ENCODE measurements at regions not wholly inside any gene's neighbourhood (a gene's known extent, or its start where the extent isn't known, plus 50 kb on each side); places are given as distances from the start of the nearest gene placed in this dataset.
"Not testable (repeated sequence)": the region's sequence is repeated elsewhere in the genome, so short reads cannot be mapped to it uniquely, and the experiment has no call there.

GRCh38 chr14:23694949-23695663, 58.9 kb downstream of the DHRS2 start:
- no peak for DNase-seq (ENCODE audit: low spot score)

- DNase-seq (ENCODE audit: low spot score), result no peak
Observed at GRCh38 chr14:23695664-23695999, 59.5 kb downstream of the DHRS2 start.

DNA sequence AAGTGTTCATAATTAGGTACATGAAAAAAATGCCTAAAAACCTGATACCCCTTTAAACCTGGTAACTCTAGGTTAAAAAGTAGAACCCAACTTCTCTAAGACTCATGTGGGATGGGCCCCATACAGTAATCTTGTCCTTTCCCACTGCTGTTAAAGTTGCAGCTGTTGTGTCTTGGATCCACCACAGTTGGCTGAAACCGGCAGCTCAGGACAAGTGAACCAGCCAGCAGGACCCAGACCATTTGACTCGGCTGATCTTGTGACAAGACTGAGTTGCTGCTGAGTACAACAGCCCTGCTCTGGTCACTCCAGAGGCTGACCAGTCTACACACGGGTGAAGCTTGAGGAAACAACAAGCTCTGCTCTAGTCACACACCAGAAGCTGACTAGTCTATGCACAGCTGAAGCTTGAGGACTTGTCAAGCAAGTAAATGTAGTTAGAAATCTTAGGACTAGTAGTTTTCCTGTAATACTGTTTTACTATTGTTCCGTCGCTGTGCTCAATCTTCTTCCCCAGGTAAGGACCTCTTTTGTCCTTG, 60.6 kb downstream of the DHRS2 start:
- DNase-seq (ENCODE audit: low spot score), result no peak

DNA sequence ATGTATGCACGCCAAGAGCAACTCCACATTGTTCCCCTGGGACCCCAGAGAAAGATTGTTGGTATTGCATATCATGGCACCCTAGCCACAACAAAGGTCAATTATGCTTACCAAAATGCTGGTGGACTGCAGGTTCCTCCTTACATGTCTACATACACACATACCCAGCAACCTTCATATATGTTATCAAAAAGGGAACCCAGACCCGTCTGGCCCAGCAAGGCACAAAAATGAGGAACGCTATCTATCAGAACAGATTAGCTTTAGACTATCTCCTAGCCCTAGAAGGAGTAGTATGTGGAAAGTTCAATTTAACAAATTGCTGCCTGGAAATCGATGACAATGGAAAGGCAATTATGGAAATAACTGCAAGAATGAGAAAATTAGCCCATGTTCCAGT, 61.5 kb downstream of the DHRS2 start:
- no peak for DNase-seq (ENCODE audit: low spot score)

DNA sequence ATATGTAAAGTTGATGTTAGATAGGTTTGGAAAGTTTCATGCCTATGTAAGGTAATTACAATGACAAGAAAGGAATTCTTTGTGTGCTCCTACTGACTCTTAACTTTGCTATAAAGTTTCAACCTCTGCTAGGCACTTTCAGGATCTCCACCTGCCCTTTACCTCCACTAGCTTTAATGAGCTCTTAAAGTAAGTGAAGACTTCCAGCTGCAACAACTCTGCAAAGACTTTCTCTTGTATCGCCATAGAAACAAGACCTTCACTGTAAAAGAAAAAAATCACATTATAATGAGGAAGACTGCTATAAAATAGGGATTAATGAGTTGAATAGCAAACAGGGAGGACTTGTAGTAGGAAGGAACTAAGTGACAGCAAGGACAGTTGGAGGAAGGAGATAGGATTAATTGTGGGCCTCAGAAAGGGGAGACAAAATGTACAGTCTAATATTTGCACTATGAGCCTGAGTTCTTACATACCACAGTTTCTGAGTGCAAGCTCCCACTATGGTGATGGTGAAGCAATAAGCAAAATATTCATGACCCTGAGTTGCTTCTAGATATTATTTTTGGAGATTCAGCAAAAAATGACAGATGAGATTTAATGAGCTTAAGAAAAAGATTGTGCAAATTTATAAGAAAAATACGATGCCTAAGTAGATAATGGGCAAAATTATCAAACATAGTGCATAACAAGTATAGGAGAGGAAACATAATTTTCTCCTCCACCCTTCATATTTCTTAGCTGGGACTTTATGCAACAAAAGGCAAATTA, 66.7 kb downstream of the DHRS2 start:
- DNase-seq (ENCODE audit: low spot score), result no peak

DNA sequence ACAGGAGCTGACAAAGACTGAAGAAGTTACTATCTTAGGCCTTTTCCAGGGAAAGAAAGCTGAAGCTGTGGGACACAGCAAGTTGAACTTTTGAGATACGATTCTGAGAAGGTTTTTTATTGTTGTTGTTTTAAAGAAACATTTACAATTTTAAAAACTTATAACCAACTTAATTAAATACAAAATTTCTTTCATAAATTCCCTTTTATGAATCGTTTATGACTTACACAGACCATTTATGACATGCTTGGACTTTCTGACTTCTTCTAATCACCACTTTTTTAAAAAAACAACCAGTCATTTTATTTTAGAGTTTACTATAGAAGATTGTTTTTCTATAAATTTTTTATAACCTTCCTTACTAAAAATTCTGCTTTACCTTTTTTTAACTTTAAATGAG, 68.7 kb downstream of the DHRS2 start:
- no peak for DNase-seq (ENCODE audit: low spot score)

DNA sequence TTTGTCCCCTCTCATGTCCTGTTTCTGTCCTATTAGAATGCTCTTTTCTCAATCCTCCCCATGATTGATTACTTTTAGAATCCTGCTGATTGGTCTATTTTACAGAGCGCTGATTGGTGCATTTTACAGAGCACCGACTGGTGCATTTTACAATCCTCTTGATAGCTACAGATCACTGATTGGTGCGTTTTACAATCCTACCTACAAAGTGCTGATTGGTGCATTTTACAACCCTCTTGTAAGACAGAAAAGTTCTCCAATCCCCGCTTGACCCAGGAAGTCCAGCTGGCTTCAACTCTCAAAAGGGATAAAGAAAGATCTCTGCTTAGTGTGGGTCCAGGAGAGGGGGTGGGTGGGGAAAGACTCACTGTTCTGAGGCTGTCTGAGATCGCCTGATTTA, 71.3 kb downstream of the DHRS2 start:
- DNase-seq (ENCODE audit: low spot score), result no peak

DNA sequence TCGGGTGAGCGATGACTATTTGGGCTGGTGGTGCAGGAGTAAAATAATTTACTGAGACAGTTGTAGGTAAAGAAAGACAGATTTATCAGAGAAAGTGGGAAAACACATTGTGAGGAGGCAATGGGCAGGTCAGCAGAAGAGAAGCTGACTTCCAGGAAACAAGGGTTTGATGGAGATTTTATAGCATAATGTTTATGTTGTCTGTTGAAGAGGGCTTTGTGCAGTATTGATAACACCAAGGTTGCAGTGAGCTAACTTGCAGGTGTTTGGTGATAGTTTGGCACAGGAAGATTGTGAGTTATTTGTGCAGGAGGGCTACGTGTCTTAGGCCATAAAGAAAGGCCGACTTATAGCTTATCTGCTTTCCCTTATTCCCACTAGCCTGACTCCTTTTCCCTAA, 72.2 kb downstream of the DHRS2 start:
- no peak for DNase-seq (ENCODE audit: low spot score)

- DNase-seq (ENCODE audit: low spot score), result no peak
Observed at GRCh38 chr14:23709923-23710322, 73.8 kb downstream of the DHRS2 start.

- DNase-seq (ENCODE audit: low spot score), result no peak
Observed at GRCh38 chr14:23712287-23712686, 76.1 kb downstream of the DHRS2 start.

- DNase-seq (ENCODE audit: low spot score), result no peak
Observed at GRCh38 chr14:23719225-23719985, 83.2 kb downstream of the DHRS2 start.

DNA sequence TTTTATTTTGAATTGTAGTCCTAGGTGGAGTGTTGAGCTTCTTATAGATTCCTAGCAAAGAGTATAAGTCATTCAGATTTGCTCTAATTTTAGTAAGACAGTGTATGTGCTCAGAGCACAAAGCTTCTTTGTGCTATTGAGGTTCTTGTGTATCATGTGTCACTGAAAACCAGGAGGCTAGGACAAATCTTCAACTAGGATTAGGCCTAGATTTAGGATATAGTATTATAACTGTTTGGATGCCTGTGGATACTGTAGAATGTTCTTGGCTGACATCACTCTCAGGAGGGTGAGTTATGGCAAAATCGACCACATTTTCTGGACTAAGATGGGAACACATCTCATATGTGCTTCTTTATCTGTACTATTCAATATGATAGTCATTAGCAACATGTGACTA, 86.5 kb downstream of the DHRS2 start:
- DNase-seq (ENCODE audit: low spot score), result no peak

- DNase-seq (ENCODE audit: low spot score), result no peak
Observed at GRCh38 chr14:23723911-23724310, 87.7 kb downstream of the DHRS2 start.

- no peak for DNase-seq (ENCODE audit: low spot score)
Observed at GRCh38 chr14:23725528-23725927, 89.4 kb downstream of the DHRS2 start.

DNA sequence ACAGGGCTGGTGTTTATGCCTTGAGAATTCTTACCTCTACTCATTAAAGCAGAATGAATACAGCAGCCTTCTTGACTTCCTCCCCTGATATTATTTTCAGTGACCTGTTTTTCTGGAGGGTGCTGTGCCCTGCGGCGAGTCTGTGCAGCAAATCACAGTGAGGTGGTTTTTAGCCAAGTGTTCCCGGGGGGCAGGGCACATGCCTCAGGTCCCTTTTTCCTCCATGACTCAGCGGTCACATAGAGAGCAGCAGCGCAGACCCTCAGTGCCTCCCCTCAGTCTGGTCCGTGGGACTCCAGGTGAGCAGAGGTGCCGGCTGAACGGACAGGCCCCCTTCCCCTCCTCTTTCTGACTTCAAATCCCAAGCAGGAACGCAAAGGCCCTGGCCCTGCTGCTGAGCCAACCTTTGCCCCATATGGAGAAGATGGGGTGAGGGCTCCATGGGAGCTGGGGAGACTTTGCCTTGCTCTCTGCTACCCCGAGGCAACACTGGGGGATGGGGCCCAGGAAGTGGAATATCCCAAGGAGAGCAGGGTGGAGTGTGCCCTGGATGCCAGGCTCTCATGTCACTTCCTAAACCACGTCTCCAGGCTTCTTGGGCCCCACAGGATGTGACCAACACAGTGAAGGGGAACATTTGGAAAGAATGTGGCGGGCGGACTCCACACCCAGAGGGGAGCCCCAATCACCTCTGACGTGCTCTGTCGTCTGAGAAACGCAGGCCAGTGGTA, 90.0 kb downstream of the DHRS2 start:
- DNase-seq (ENCODE audit: low spot score), result no peak

DNA sequence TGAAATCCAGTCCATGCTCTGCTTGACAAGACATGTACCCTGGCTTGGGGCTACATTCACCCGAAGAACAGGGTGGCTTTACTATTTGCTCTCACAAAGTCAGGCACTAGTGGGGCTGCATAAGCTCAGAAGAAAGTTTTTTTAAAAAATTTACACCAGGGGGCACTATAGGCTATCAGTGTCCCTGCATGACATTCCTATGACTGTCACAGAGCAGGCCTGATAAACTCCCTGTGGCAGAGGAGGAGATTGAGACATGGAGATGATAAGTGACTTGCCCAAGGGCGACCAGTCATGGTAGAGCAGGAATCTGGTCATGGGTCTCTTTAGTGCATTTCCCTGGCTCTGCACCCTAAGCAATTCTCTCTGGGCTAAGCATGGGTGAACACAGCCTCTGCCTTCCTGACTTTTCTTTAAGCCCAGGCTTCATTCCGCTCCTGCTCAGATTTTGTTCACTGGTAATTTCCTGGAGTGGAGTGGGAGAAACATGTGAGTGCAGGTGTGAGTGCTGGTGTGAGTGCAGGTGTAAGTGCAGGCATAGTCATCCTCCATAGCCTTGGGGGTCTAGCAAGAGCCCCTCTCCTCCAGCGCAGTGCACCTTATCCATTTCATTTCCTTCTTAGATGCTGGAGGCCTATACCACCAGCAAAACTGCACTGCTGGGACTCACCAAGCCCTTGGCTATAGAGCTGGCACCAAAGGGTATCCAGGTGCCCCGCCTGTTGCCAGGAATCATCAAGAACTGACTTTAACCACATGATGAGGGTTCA, 91.6 kb downstream of the DHRS2 start:
- DNase-seq (ENCODE audit: low spot score), result peak; percentile 75

DNA sequence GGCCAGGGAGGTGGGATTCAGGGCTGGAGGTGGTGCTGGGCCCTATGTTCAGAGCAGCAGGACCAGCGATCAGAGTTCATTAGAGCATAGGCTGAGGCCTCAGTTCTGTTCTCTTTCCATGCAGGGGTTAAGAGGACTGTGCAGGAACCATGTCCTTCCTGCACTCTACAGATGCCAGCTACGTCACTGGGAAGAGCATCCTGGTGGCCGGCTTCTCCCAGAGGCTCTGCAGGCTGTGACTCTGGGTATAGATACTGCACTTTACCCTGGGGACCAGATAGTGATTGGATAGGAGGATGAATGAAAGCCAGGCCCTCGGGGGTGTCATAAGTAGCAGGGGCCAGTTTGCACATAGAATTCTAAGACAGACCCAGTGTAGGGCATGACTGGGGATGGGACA, 92.6 kb downstream of the DHRS2 start:
- DNase-seq (ENCODE audit: low spot score), result no peak

GRCh38 chr14:23729720-23730387, 93.7 kb downstream of the DHRS2 start:
- DNase-seq (ENCODE audit: low spot score), result peak; percentile 23

- no peak for DNase-seq (ENCODE audit: low spot score)
Observed at GRCh38 chr14:23735394-23735793, 99.2 kb downstream of the DHRS2 start.

DNA sequence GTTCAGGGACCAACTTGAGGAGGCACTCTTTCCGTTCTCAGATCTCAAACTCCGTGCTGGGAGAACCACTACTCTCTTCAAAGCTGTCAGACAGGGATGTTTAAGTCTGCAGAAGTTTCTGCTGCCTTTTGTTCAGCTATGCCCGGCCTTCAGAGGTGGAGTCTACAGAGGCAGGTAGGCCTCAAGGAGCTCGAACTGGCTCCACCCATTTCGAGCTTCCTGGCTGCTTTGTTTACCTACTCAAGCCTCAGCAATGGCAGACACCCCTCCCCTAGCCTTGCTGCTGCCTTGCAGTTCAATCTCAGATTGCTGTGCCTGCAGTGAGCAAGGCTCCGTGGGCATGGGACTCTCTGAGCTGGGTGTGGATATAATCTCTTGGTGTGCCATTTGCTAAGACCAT, 108.2 kb downstream of the DHRS2 start:
- DNase-seq (ENCODE audit: low spot score), result not testable (repeated sequence)

DNA sequence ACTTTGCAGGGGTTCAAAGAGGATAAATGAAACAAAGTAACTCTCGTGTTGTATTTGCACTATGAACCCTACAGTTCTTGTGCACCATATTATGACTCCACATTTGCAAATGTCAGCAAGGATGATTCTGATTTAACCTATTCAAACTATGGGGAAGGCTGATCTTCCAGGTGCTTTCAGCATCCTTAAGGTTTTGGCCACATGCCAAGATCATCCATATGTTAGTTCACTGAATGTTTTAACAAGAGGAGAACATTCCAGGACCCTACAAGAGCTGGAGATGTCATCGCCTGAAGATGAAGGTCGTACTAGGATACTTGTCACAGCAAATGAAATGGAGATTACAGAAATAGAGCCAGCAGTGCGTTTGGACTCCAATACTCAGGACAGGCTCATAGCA, 114.2 kb downstream of the DHRS2 start:
- DNase-seq (ENCODE audit: low spot score), result no peak

Data from AG08396 (cell line).